ENCODE measurements at regions not wholly inside any gene's neighbourhood (a gene's known extent, or its start where the extent isn't known, plus 50 kb on each side); places are given as distances from the start of the nearest gene placed in this dataset.

- H3K79me1 ChIP-seq (ENCODE audit: low read depth, low read length), result no peaks in the 10 kb centered on the region; the same call in 1 of the 2 replicates
- H3K23ac ChIP-seq (ENCODE audit: insufficient read length), result no peak overlapping the region
- no peaks in the 10 kb centered on the region for H3K9me3 ChIP-seq (ENCODE audit: insufficient read depth in 2 of 2, low read depth in 1 of 2, low read length in 1 of 2)
- ChIA-PET POLR2A (ENCODE audit: partially characterized antibody) (no interaction called here), CTCF (ENCODE audit: partially characterized antibody) (interaction anchor here (0.7 to 1.5 kb wide), 4 partner anchors 22 to 49 kb away, joined by 3 to 4 read pairs (median 4); no protein-coding TSS in a partner anchor)
- no peak overlapping the region for H2BK5ac ChIP-seq (ENCODE audit: low read depth, low read length)
- no peak overlapping the region for H3K4ac ChIP-seq (replicated peaks; ENCODE audit: insufficient read length, low read depth, low read length)
- 79% methylated on average over 5 of the region's 5 CpGs; no CpG with 5 or more reads in 1 of the 2 experiments for WGBS, 2 experiments (ENCODE audit: extremely low coverage in 1 of 2, insufficient coverage in 1 of 2, insufficient read length in 1 of 2, insufficient replicate concordance in 2 of 2, low coverage in 1 of 2, low lambda C conversion rate in 2 of 2, missing lambda C conversion rate in 1 of 2)
- no peak overlapping the region for H3K4me3 ChIP-seq (ENCODE audit: extremely low read depth in 1 of 4, insufficient read depth in 2 of 4, low read depth in 3 of 4, low read length in 4 of 4)
- H4K5ac ChIP-seq (ENCODE audit: insufficient read length, low read depth, low read length), result no peak overlapping the region
- FAIRE-seq (peak; percentile 81), DNase-seq (ENCODE audit: low read depth in 1 of 2, low spot score in 2 of 2) (peak in 1 of 2 experiments; percentile 49)
- TF ChIP-seq CHD2 (IDR thresholded peaks at IDR 0.05; ENCODE audit: low read length), result no peak
- peak; percentile 22; the same call in 1 of the 2 replicates for TF ChIP-seq MAFK (IDR thresholded peaks at IDR 0.05; ENCODE audit: low read depth, low read length)
- no peaks in the 10 kb centered on the region for H3K27me3 ChIP-seq (replicated peaks in 1 of 4; ENCODE audit: control insufficient read depth in 3 of 4, extremely low read depth in 1 of 4, insufficient read depth in 3 of 4, low read length in 3 of 4)
- no peak overlapping the region for H3K27ac ChIP-seq (ENCODE audit: low read depth, low read length)
- H4K20me1 ChIP-seq (replicated peaks in 1 of 2; ENCODE audit: control insufficient read depth in 1 of 2, insufficient read depth in 2 of 2, low read length in 2 of 2), result no peaks in the 10 kb centered on the region
- H3K4me1 ChIP-seq (replicated peaks in 1 of 4; ENCODE audit: control insufficient read depth in 3 of 4, insufficient read depth in 4 of 4, low read length in 3 of 4), result peaks cover 0 to 15% (median 9%) of the 10 kb centered on the region in 4 experiments; a peak in 6 of 7 replicates
- peak overlapping the region; percentile 24; the same call in 1 of the 2 replicates for H3K18ac ChIP-seq (ENCODE audit: extremely low read depth, low read length)
- H2BK120ac ChIP-seq (replicated peaks; ENCODE audit: low read depth, low read length), result no peak overlapping the region
- H3K23me2 ChIP-seq (ENCODE audit: low read depth, low read length), result no peaks in the 10 kb centered on the region
- peak overlapping the region in 1 of 2 experiments; percentile 21; a peak in 2 of 4 replicates for H3K4me2 ChIP-seq (ENCODE audit: insufficient read depth in 1 of 2, low read depth in 2 of 2, low read length in 2 of 2)
- H2BK20ac ChIP-seq (ENCODE audit: low read length), result no peak overlapping the region
- H4K8ac ChIP-seq (ENCODE audit: extremely low read depth, insufficient read depth, low read length), result no peak overlapping the region
- peak overlapping the region; percentile 4; the same call in 1 of the 2 replicates for H2BK12ac ChIP-seq (ENCODE audit: low read depth, low read length)
- H3K79me2 ChIP-seq (ENCODE audit: control insufficient read depth in 1 of 2, insufficient read depth in 2 of 2, low read length in 2 of 2), result no peaks in the 10 kb centered on the region
- peaks cover 0 to 2% (median 0%) of the 10 kb centered on the region in 4 experiments; a peak in 1 of 8 replicates for H3K36me3 ChIP-seq (ENCODE audit: control insufficient read depth in 2 of 4, insufficient read depth in 4 of 4, low read length in 3 of 4)
- H3K9ac ChIP-seq (replicated peaks in 1 of 4; ENCODE audit: extremely low read depth in 1 of 4, low read depth in 3 of 4, low read length in 3 of 4), result no peak overlapping the region
- H3K14ac ChIP-seq (ENCODE audit: insufficient read length), result no peak overlapping the region
- H2BK15ac ChIP-seq (ENCODE audit: low read length), result no peak overlapping the region
- no peak overlapping the region for H4K91ac ChIP-seq (replicated peaks; ENCODE audit: insufficient read length, low read length)
- peak overlapping the region; percentile 24; the same call in 1 of the 2 replicates for H2AFZ ChIP-seq (ENCODE audit: low read length)
- no peak overlapping the region for H2AK5ac ChIP-seq (ENCODE audit: low read depth, low read length)
- no peak overlapping the region for H3K56ac ChIP-seq (replicated peaks; ENCODE audit: insufficient read length, low read depth, low read length)
These were observed 130.6 kb upstream of the MTNR1B start for GRCh38 chr11:92838759-92839310.
